Fibroblast of pulmonary artery (primary cell): ENCODE measurements at regions not wholly inside any gene's neighbourhood (a gene's known extent, or its start where the extent isn't known, plus 50 kb on each side); places are given as distances from the start of the nearest gene placed in this dataset.
A peak's percentile ranks its signal among the peaks of the same experiment; 100 is the strongest.

ENCODE experiments used
- DNase-seq: peaks from one replicate; pipeline ENCODE4 v3.0.0-alpha.2; 2010; ENCODE audit warnings: low read depth
- H3K4me3 ChIP-seq: replicated peaks from 2 replicates; pipeline ENCODE4 v1.5.1; 2011; ENCODE audit warnings: low read depth, mild to moderate bottlenecking, control low read depth, low read length, moderate library complexity
- CTCF ChIP-seq: IDR thresholded peaks from 2 replicates; pipeline ENCODE4 v1.5.1; 2011; ENCODE audit warnings: mild to moderate bottlenecking, control low read depth, low read length, inconsistent platforms; ENCODE audit errors: missing control alignments

GRCh38 chr7:84281518-84281917 lies 86.9 kb upstream of the SEMA3A start:
- H3K4me3 ChIP-seq: no peak overlapping the region
- no peak for TF ChIP-seq CTCF
- no peak for DNase-seq

- DNase-seq: no peak
- H3K4me3 ChIP-seq: no peak overlapping the region
- TF ChIP-seq CTCF: no peak
Measured at GRCh38 chr7:84277628-84278224, 83.1 kb upstream of the SEMA3A start.

GRCh38 chr7:84274029-84274638 lies 79.5 kb upstream of the SEMA3A start:
- peak; percentile 17 for DNase-seq

GRCh38 chr7:84271543-84271942 lies 77.0 kb upstream of the SEMA3A start:
- H3K4me3 ChIP-seq: no peak overlapping the region
- DNase-seq: peak; percentile 57
- TF ChIP-seq CTCF: no peak

More at GRCh38 chr7:84274029-84274638, 79.5 kb upstream of the SEMA3A start:
- no peak overlapping the region for H3K4me3 ChIP-seq
- TF ChIP-seq CTCF: no peak

GRCh38 chr7:84264396-84264795 lies 69.8 kb upstream of the SEMA3A start:
- TF ChIP-seq CTCF: no peak
- DNase-seq: no peak
- no peak overlapping the region for H3K4me3 ChIP-seq

GRCh38 chr7:84263106-84263505 lies 68.5 kb upstream of the SEMA3A start:
- no peak for DNase-seq
- TF ChIP-seq CTCF: no peak
- no peak overlapping the region for H3K4me3 ChIP-seq

GRCh38 chr7:84261509-84261908 lies 66.9 kb upstream of the SEMA3A start:
- TF ChIP-seq CTCF: no peak
- no peak overlapping the region for H3K4me3 ChIP-seq
- no peak for DNase-seq
